Activated naive CD4-positive, alpha-beta T cell treated with anti-CD3 and anti-CD28 coated beads for 36 hours (primary cell): ENCODE measurements at regions not wholly inside any gene's neighbourhood (a gene's known extent, or its start where the extent isn't known, plus 50 kb on each side); places are given as distances from the start of the nearest gene placed in this dataset.

ENCODE experiments used
- CTCF ChIA-PET: fragments of 350-600 bp; sonication (Branson Sonifier 250); formaldehyde crosslinking; loops from one replicate; lab custom pipeline; 2021; ENCODE audit warnings: antibody characterized with exemption; lab: Charles Lee
- DNase-seq: peaks from one replicate; pipeline ENCODE4 v3.0.0-alpha.2; 2020
- H3K27ac Mint-ChIP-seq: one replicate; pipeline ENCODE4 v1.8.0; 2021; ENCODE audit warnings: mild to moderate bottlenecking, mixed read lengths
- H3K27me3 Mint-ChIP-seq: one replicate; pipeline ENCODE4 v1.8.0; 2021; ENCODE audit warnings: low read depth, mixed read lengths
- H3K36me3 Mint-ChIP-seq: one replicate; pipeline ENCODE4 v1.8.0; 2021; ENCODE audit warnings: low read depth, mixed read lengths
- H3K4me1 Mint-ChIP-seq: one replicate; pipeline ENCODE4 v1.8.0; 2021; ENCODE audit warnings: low read depth, mixed read lengths
- H3K4me3 Mint-ChIP-seq: one replicate; pipeline ENCODE4 v1.8.0; 2021; ENCODE audit warnings: mild to moderate bottlenecking, moderate library complexity, mixed read lengths
- H3K9me3 Mint-ChIP-seq: one replicate; pipeline ENCODE4 v1.8.0; 2021; ENCODE audit warnings: mixed read lengths
- intact Hi-C: fragments of 100-400 bp; cut with micrococcal nuclease; formaldehyde crosslinking; loops from one replicate; pipeline ENCODE4 v1.15.1; 2023

DNA sequence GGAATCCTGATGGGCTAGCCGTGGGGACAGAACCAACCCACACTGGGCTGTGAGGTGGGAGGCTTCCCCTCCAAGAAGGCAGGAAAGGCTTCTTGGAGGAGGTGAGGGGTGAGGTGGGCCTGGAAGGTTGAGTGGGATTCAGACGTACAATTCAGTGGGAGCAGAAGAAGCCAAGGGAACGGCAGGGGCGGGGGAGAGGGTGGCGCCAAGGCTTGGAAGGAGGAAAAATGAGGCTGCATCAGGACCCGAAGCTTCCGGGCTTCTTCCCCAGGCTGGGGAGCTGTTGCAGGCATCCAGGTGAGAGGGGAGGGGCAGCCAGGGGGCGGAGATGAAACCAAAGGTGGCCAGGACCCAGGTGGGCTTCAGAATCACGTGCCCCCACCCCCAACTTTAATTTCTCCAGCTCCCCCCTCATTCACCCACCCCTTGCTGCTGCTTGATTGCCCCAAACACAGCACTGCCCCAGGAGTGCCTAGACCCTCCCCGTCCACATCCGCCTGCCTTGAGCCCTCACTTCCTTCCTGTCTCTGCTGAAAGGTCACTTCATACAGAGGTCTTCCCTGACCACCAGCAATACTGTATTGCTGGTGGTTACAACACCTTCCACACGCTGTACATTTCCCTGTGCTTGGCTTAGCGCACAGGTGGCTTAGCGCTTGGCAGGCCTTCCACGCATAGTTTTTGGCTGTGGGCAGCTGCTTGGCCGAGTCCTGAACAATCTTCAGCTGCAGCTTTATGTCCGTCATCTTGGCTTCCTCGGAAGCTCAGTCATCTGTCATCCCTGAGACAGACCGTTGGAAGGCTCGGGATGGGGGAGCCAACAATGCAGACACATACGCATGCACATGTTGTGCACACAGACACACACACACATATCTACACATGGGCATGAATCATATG is 193.5 kb downstream of the RGS3 start:
- no peak overlapping the region for H3K4me3 Mint-ChIP-seq
- H3K27ac Mint-ChIP-seq: no peak overlapping the region
- CTCF ChIA-PET: interaction anchor here (0.5 to 12.2 kb wide), 39 partner anchors 8 to 663 kb away, joined by 3 to 440 read pairs (median 5); partner anchors contain the start of genes ALAD, CDC26 and PRPF4
- no peaks in the 10 kb centered on the region for H3K36me3 Mint-ChIP-seq
- H3K9me3 Mint-ChIP-seq: no peaks in the 10 kb centered on the region
- intact Hi-C loops: loop anchor here (5.0 kb wide), 2 partner anchors 545 to 735 kb away; no protein-coding TSS in a partner anchor
- H3K4me1 Mint-ChIP-seq: no peaks in the 10 kb centered on the region
- no peak for DNase-seq
- peaks cover 6% of the 10 kb centered on the region for H3K27me3 Mint-ChIP-seq

DNA sequence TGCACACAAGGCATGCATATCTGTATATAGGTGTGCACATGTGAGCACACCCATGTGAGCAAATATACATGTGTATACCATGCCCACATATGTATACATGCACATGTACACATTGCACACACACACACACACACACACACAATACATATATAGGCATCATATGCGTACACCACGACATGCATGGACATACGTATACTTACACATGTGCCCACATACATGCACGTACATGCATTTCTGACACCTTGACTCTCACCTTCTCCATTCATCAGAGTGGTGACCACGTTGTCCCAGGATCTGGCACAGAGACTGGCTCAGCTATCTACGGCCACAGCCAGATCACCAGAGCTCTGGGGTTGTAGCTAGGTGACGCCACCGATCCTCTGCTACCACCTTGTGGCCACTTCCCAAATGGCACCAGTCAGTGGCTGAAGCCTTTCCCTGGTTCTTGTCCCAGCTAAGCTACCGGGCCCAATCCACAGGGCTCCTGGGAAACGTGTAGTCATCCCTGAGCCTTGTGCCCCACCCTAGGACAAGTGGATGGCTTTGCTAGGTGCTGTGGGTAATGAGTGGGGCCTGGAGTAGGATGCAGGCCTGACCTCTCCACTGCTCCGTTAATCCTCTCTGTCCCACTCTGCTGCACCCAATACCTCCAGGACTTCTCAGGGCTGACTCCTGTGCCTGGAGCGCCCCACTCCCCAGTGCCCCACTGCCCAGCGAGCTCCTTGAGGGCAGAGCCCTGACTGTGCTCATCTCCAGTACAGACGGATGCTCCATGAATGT is 194.4 kb downstream of the RGS3 start:
- Mint-ChIP-seq H3K4me1 (no peaks in the 10 kb centered on the region), H3K36me3 (no peaks in the 10 kb centered on the region), H3K27me3 (peaks cover 6% of the 10 kb centered on the region), H3K9me3 (no peaks in the 10 kb centered on the region), H3K4me3 (no peak overlapping the region), H3K27ac (no peak overlapping the region)
- peak; percentile 88 for DNase-seq
- CTCF ChIA-PET: interaction anchor here (0.5 to 12.2 kb wide), 33 partner anchors 9 to 662 kb away, joined by 3 to 440 read pairs (median 4); partner anchors contain the start of genes ALAD, CDC26 and PRPF4
- intact Hi-C loops: loop anchor here (1.0 to 5.0 kb wide), 7 partner anchors 141 to 736 kb away; partner anchors contain the start of genes ALAD, CDC26 and PRPF4

GRCh38 chr9:113658545-113658895 is 195.0 kb downstream of the RGS3 start:
- Mint-ChIP-seq H3K27ac (no peak overlapping the region), H3K36me3 (no peaks in the 10 kb centered on the region), H3K27me3 (peaks cover 6% of the 10 kb centered on the region)

GRCh38 chr9:113659039-113659438 is 195.5 kb downstream of the RGS3 start:
- no peaks in the 10 kb centered on the region for H3K9me3 Mint-ChIP-seq
- CTCF ChIA-PET: interaction anchor here (0.8 to 12.2 kb wide), 14 partner anchors 8 to 385 kb away, joined by 3 to 440 read pairs (median 9); partner anchors contain the start of genes ALAD, CDC26 and PRPF4
- H3K27me3 Mint-ChIP-seq: peaks cover 6% of the 10 kb centered on the region
- DNase-seq: no peak
- no peaks in the 10 kb centered on the region for H3K4me1 Mint-ChIP-seq
- H3K36me3 Mint-ChIP-seq: no peaks in the 10 kb centered on the region
- no peak overlapping the region for H3K27ac Mint-ChIP-seq
- no peak overlapping the region for H3K4me3 Mint-ChIP-seq
- intact Hi-C loops: loop anchor here (2.0 to 5.0 kb wide), 3 partner anchors 258 to 737 kb away; partner anchors contain the start of gene ALAD

More at GRCh38 chr9:113658545-113658895, 195.0 kb downstream of the RGS3 start:
- intact Hi-C loops: loop anchor here (1.0 to 5.0 kb wide), 7 partner anchors 141 to 736 kb away; partner anchors contain the start of genes ALAD, CDC26 and PRPF4
- H3K4me1 Mint-ChIP-seq: no peaks in the 10 kb centered on the region
- CTCF ChIA-PET: interaction anchor here (0.8 to 12.2 kb wide), 29 partner anchors 8 to 546 kb away, joined by 3 to 440 read pairs (median 5); partner anchors contain the start of genes ALAD, CDC26 and PRPF4
- H3K9me3 Mint-ChIP-seq: no peaks in the 10 kb centered on the region
- no peak overlapping the region for H3K4me3 Mint-ChIP-seq
- no peak for DNase-seq

- Mint-ChIP-seq H3K4me1 (no peaks in the 10 kb centered on the region), H3K9me3 (no peaks in the 10 kb centered on the region), H3K27ac (no peak overlapping the region), H3K27me3 (peaks cover 6% of the 10 kb centered on the region), H3K4me3 (no peak overlapping the region), H3K36me3 (no peaks in the 10 kb centered on the region)
- no peak for DNase-seq
- CTCF ChIA-PET: interaction anchor here (7.4 to 12.2 kb wide), 2 partner anchors 69 to 213 kb away, joined by 175 to 440 read pairs; no protein-coding TSS in a partner anchor
- intact Hi-C loops: loop anchor here (2.0 to 5.0 kb wide), 3 partner anchors 259 to 737 kb away; partner anchors contain the start of gene ALAD
Observed at GRCh38 chr9:113659740-113660139, 196.2 kb downstream of the RGS3 start.

GRCh38 chr9:113660196-113660595 is 196.7 kb downstream of the RGS3 start:
- no peak for DNase-seq
- Mint-ChIP-seq H3K4me3 (no peak overlapping the region), H3K27me3 (peaks cover 6% of the 10 kb centered on the region), H3K27ac (no peak overlapping the region), H3K4me1 (no peaks in the 10 kb centered on the region), H3K9me3 (no peaks in the 10 kb centered on the region), H3K36me3 (no peaks in the 10 kb centered on the region)
- CTCF ChIA-PET: interaction anchor here (1.0 to 12.2 kb wide), 3 partner anchors 69 to 548 kb away, joined by 3 to 440 read pairs (median 3); no protein-coding TSS in a partner anchor
- intact Hi-C loops: no loop called here

DNA sequence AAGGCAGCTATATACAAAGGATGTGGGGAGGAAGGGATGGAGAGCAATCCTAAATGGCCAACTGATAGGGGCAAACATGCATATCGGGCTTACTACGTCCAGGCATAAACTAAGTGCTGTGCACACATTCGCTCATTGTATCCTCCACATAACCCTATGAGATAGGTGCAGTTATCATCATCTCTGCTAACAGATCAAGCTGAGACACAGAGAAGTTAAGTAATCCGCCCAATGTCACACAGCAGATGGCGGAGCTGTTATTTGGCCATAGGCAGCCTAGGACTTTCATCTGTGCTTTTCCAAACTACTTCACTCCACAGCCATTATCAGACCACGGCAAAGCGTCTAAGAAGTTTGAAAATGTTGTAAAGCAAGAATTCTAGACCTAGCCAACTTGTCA is 197.5 kb downstream of the RGS3 start:
- Mint-ChIP-seq H3K9me3 (no peaks in the 10 kb centered on the region), H3K4me3 (no peak overlapping the region), H3K27ac (no peak overlapping the region), H3K27me3 (peaks cover 6% of the 10 kb centered on the region), H3K36me3 (no peaks in the 10 kb centered on the region), H3K4me1 (no peaks in the 10 kb centered on the region)
- intact Hi-C loops: no loop called here
- no peak for DNase-seq
- CTCF ChIA-PET: interaction anchor here (0.9 to 12.2 kb wide), 4 partner anchors 70 to 548 kb away, joined by 3 to 440 read pairs (median 4); no protein-coding TSS in a partner anchor

DNA sequence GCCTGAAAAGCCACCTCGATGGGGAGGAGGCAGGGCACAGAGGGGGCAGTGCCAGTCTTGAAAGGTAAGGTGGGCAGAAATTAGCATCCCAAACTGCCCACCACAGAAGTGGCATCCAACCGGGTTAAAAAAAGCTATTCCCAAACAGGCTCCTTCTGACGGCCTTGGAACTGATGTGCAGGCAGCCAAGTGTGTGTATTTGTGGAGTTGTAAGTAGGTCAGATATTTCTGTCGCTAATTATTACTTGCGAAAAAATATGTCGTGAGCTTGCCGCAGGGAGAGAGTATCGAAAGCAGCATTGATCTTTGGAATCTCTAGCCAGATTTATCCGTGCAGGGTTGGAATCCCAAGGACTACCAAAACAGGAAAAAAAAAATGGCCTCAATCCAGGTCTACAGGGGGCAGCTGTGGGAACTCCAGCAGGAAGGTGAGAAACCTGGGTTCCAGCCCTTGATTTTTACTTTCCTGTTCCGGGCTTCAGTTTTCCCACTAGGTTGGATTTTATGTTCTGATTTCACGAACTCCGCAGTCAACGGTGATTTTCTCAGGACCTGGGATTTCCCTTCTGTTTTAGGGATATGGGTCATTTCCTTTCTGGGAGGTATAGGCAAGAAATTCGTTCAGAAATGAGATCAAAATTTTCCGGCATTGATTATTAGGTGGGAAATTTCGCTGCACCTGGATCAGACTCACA is 200.8 kb downstream of the RGS3 start:
- Mint-ChIP-seq H3K27ac (no peak overlapping the region), H3K4me3 (no peak overlapping the region), H3K36me3 (no peaks in the 10 kb centered on the region), H3K27me3 (peaks cover 4% of the 10 kb centered on the region), H3K9me3 (no peaks in the 10 kb centered on the region), H3K4me1 (no peaks in the 10 kb centered on the region)
- CTCF ChIA-PET: interaction anchor here (12.2 kb wide), 1 partner anchor 73 kb away, joined by 440 read pairs; no protein-coding TSS in a partner anchor
- DNase-seq: no peak
- intact Hi-C loops: no loop called here

- Mint-ChIP-seq H3K27ac (no peak overlapping the region), H3K9me3 (no peaks in the 10 kb centered on the region), H3K36me3 (no peaks in the 10 kb centered on the region), H3K4me3 (no peak overlapping the region), H3K4me1 (no peaks in the 10 kb centered on the region), H3K27me3 (no peaks in the 10 kb centered on the region)
- no peak for DNase-seq
- intact Hi-C loops: no loop called here
- CTCF ChIA-PET: no interaction called here
Observed at GRCh38 chr9:113665064-113665463, 201.5 kb downstream of the RGS3 start.

GRCh38 chr9:113665756-113666155 is 202.2 kb downstream of the RGS3 start:
- Mint-ChIP-seq H3K27ac (no peak overlapping the region), H3K9me3 (no peaks in the 10 kb centered on the region), H3K27me3 (no peaks in the 10 kb centered on the region), H3K4me3 (no peak overlapping the region), H3K36me3 (no peaks in the 10 kb centered on the region), H3K4me1 (no peaks in the 10 kb centered on the region)
- no peak for DNase-seq
- intact Hi-C loops: no loop called here
- CTCF ChIA-PET: interaction anchor here (2.6 kb wide), 1 partner anchor 7 kb away, joined by 10 read pairs; no protein-coding TSS in a partner anchor

- no peak for DNase-seq
- H3K27ac Mint-ChIP-seq: no peak overlapping the region
- H3K9me3 Mint-ChIP-seq: no peaks in the 10 kb centered on the region
- CTCF ChIA-PET: interaction anchor here (2.6 kb wide), 1 partner anchor 10 kb away, joined by 10 read pairs; no protein-coding TSS in a partner anchor
- H3K27me3 Mint-ChIP-seq: no peaks in the 10 kb centered on the region
- H3K4me1 Mint-ChIP-seq: no peaks in the 10 kb centered on the region
- H3K36me3 Mint-ChIP-seq: no peaks in the 10 kb centered on the region
- intact Hi-C loops: no loop called here
- H3K4me3 Mint-ChIP-seq: no peak overlapping the region
Observed at GRCh38 chr9:113668061-113668460, 204.5 kb downstream of the RGS3 start.
